OCI-LY1 (cell line): ENCODE measurements at regions not wholly inside any gene's neighbourhood (a gene's known extent, or its start where the extent isn't known, plus 50 kb on each side); places are given as distances from the start of the nearest gene placed in this dataset.

Experiments used
- EZH2 ChIP-seq: fragments of 200-600 bp; sonication (generic), shearing (Covaris generic); IDR thresholded peaks from 2 replicates; pipeline ENCODE4 v1.8.0; 2017; ENCODE audit warnings: borderline replicate concordance, mixed run types, mild to moderate bottlenecking, antibody characterized with exemption, low read length, moderate library complexity, mixed read lengths
- TF ChIP-seq, protein P1 (sequence below): fragments of 200-600 bp; sonication (generic), shearing (Covaris generic); IDR thresholded peaks from 2 replicates; pipeline ENCODE4 v1.5.1; 2017; ENCODE audit warnings: mild to moderate bottlenecking, antibody characterized with exemption, low read length, moderate library complexity, mixed read lengths

DNA sequence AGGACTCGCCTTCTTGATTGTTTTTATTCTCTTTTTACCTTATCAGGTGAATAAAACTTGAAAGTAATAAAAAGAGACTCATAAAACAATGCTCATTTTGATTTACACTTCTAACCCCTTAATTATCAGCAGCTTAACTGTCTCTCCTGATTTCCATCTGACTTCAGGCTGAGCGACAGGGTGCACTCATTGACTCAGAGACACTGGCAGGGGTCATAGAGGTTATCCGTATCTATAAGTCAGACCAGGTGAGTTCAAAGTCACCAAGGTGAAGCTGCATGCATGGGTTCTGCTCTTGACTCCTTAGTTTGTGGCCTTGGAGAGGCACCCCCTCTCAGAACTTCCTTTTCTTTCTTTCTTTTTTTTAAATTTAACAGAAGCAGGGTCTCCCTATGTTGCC lies 116.4 kb upstream of the SLC34A2 start:
- TF ChIP-seq, protein P1, sequence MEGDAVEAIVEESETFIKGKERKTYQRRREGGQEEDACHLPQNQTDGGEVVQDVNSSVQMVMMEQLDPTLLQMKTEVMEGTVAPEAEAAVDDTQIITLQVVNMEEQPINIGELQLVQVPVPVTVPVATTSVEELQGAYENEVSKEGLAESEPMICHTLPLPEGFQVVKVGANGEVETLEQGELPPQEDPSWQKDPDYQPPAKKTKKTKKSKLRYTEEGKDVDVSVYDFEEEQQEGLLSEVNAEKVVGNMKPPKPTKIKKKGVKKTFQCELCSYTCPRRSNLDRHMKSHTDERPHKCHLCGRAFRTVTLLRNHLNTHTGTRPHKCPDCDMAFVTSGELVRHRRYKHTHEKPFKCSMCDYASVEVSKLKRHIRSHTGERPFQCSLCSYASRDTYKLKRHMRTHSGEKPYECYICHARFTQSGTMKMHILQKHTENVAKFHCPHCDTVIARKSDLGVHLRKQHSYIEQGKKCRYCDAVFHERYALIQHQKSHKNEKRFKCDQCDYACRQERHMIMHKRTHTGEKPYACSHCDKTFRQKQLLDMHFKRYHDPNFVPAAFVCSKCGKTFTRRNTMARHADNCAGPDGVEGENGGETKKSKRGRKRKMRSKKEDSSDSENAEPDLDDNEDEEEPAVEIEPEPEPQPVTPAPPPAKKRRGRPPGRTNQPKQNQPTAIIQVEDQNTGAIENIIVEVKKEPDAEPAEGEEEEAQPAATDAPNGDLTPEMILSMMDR = no peak
- TF ChIP-seq EZH2 = no peak
